Ovary (tissue), 3 donors: ENCODE measurements at regions not wholly inside any gene's neighbourhood (a gene's known extent, or its start where the extent isn't known, plus 50 kb on each side); places are given as distances from the start of the nearest gene placed in this dataset.

Source experiments
- CTCF ChIP-seq, 3 donors: fragments of 450-650 bp in 2 of 3; fragments of 200-600 bp in 1 of 3; IDR thresholded peaks; one replicate each; pipeline versions ENCODE4 v1.5.1 to v1.8.0; 2016 to 2022; ENCODE audit warnings: antibody characterized with exemption in 3 of 3, mild to moderate bottlenecking in 1 of 3
- EP300 ChIP-seq: sonication (generic); formaldehyde crosslinking; IDR thresholded peaks from one replicate; pipeline ENCODE4 v1.6.1; 2017; ENCODE audit warnings: antibody characterized with exemption
- POLR2A ChIP-seq: fragments of 450-650 bp; IDR thresholded peaks from one replicate; pipeline ENCODE4 v1.6.1; 2017; ENCODE audit warnings: antibody characterized with exemption, mild to moderate bottlenecking, moderate library complexity
- donor health status: DM: no; HTN: no; CAD: no.

DNA sequence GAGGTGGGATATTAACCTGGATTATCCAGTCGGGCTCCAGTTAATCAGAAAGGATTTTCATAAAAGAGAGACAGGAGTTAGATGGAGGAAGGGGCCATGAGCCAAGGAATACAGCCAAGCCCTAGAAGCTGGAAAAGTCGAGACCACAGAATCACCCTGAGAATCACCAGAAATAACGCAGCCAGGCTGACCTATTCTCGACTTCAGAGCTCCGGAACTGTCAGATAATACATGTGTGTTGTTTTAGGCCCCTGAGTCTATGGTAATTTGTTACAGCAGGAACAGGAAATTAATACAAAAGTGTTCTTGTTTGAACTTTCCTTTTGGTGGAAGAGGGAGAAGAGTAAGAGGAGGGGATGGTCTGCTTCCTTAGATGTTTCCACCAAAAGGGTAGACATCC lies 208.1 kb downstream of the JCAD start:
- no peak for TF ChIP-seq POLR2A
- no peak for TF ChIP-seq CTCF (IDR thresholded peaks at IDR 0.05)
- no peak for TF ChIP-seq EP300
